ENCODE measurements at regions not wholly inside any gene's neighbourhood (a gene's known extent, or its start where the extent isn't known, plus 50 kb on each side); places are given as distances from the start of the nearest gene placed in this dataset.

DNA sequence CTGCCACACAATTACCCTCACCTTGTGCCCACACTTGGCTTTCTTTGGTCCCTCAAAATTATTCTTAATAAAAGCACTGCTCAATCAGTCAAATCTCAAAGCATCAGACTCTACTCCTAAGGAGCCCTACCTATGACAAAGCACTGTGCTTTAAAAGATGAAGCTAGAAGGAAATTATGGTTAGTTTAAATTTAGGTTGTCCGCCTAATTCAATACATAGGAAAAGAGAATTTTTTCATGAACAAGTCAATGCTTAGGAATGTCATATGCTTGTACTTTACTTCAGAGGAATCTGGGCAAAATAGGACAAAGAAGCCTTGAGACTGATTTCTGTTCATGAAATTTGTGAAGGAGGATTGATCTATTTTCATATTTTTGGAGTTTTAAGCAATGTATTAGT is 726.4 kb upstream of the CDH2 start:
- TF ChIP-seq, protein P1, sequence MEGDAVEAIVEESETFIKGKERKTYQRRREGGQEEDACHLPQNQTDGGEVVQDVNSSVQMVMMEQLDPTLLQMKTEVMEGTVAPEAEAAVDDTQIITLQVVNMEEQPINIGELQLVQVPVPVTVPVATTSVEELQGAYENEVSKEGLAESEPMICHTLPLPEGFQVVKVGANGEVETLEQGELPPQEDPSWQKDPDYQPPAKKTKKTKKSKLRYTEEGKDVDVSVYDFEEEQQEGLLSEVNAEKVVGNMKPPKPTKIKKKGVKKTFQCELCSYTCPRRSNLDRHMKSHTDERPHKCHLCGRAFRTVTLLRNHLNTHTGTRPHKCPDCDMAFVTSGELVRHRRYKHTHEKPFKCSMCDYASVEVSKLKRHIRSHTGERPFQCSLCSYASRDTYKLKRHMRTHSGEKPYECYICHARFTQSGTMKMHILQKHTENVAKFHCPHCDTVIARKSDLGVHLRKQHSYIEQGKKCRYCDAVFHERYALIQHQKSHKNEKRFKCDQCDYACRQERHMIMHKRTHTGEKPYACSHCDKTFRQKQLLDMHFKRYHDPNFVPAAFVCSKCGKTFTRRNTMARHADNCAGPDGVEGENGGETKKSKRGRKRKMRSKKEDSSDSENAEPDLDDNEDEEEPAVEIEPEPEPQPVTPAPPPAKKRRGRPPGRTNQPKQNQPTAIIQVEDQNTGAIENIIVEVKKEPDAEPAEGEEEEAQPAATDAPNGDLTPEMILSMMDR (conservative IDR thresholded peaks at IDR 0.05; ENCODE audit: low read length) = no peak
- TF ChIP-seq EZH2phosphoT487 (IDR thresholded peaks at IDR 0.05; ENCODE audit: borderline replicate concordance) = no peak
